ENCODE measurements at regions not wholly inside any gene's neighbourhood (a gene's known extent, or its start where the extent isn't known, plus 50 kb on each side); places are given as distances from the start of the nearest gene placed in this dataset.

GRCh38 chr7:94244760-94245159, 149.9 kb upstream of the COL1A2 start:
- Histone ChIP-seq H3K4me2 (no peak overlapping the region), H3F3A (ENCODE audit: insufficient read depth, low read depth) (0 out of 2 replicates have a peak, but pooled peaks cover 5% of the 10 kb centered on the region), H4K20me1 (ENCODE audit: insufficient read depth) (no peaks in the 10 kb centered on the region), H3K4me3 (no peak overlapping the region), H3K79me2 (ENCODE audit: low read depth) (no peaks in the 10 kb centered on the region), H3K9me2 (ENCODE audit: insufficient read depth) (no peaks in the 10 kb centered on the region), H3K9me3 (ENCODE audit: insufficient read depth, low read depth) (no peaks in the 10 kb centered on the region; the same call in 1 of the 2 replicates), H3K27me3 (ENCODE audit: insufficient read depth, low read depth) (no peaks in the 10 kb centered on the region), H2AFZ (no peak overlapping the region), H3K36me3 (ENCODE audit: low read depth) (no peaks in the 10 kb centered on the region), H3K4me1 (replicated peaks; ENCODE audit: insufficient read depth) (0 out of 2 replicates have a peak, but pooled peaks cover 13% of the 10 kb centered on the region), H3K27ac (no peak overlapping the region)
- intact Hi-C loops (cut with micrococcal nuclease; ENCODE audit: unreplicated experiment) = no loop called here
- ChIA-PET CTCF (no interaction called here), POLR2A (ENCODE audit: unreplicated experiment) (interaction anchor here (0.5 kb wide), 1 partner anchor 25 kb away, joined by 4 read pairs; no protein-coding TSS in a partner anchor)
- TF ChIP-seq CTCF (conservative IDR thresholded peaks at IDR 0.05) (no peak), EZH2 (IDR thresholded peaks at IDR 0.05; ENCODE audit: low read depth) (no peak)
- no TSS peak for BruUV-seq (replicated peaks)
- DNase-seq = peak in 1 of 2 experiments; percentile 56

GRCh38 chr7:94245500-94245899, 149.2 kb upstream of the COL1A2 start:
- H3K27ac ChIP-seq = no peak overlapping the region
- H3F3A ChIP-seq (ENCODE audit: insufficient read depth, low read depth) = 0 out of 2 replicates have a peak, but pooled peaks cover 5% of the 10 kb centered on the region
- CTCF ChIA-PET = no interaction called here
- TF ChIP-seq EZH2 (IDR thresholded peaks at IDR 0.05; ENCODE audit: low read depth) (no peak), CTCF (conservative IDR thresholded peaks at IDR 0.05) (no peak)
- no peak for DNase-seq
- POLR2A ChIA-PET (ENCODE audit: unreplicated experiment) = no interaction called here
- H2AFZ ChIP-seq = no peak overlapping the region
- no peaks in the 10 kb centered on the region for H3K36me3 ChIP-seq (ENCODE audit: low read depth)
- no peak overlapping the region for H3K4me2 ChIP-seq
- H3K27me3 ChIP-seq (ENCODE audit: insufficient read depth, low read depth) = no peaks in the 10 kb centered on the region
- H3K4me3 ChIP-seq = no peak overlapping the region
- no peaks in the 10 kb centered on the region for H3K79me2 ChIP-seq (ENCODE audit: low read depth)
- intact Hi-C loops (cut with micrococcal nuclease; ENCODE audit: unreplicated experiment) = no loop called here
- no peaks in the 10 kb centered on the region for H4K20me1 ChIP-seq (ENCODE audit: insufficient read depth)
- no peaks in the 10 kb centered on the region for H3K9me2 ChIP-seq (ENCODE audit: insufficient read depth)
- BruUV-seq (replicated peaks) = no TSS peak
- H3K9me3 ChIP-seq (ENCODE audit: insufficient read depth, low read depth) = no peaks in the 10 kb centered on the region; the same call in 1 of the 2 replicates
- 0 out of 2 replicates have a peak, but pooled peaks cover 13% of the 10 kb centered on the region for H3K4me1 ChIP-seq (replicated peaks; ENCODE audit: insufficient read depth)

DNA sequence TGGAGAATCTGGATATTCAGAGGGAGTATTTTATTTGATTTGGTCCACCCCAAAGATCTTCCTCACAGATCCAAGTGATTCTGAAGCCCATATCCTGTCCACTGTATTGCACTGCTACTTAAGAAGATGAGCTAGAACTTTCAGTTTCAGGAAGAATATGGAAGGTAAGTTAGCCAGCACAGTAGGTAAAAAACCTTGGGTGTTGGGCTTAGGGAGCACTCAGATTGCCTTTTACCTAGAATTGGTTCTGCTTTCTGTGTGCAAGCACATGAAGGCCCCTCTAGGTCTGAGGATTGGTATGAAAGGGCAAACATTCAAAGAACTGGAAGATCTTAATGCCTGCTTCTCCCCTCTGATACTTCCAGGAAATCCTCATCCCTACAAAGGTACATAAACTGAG, 146.7 kb upstream of the COL1A2 start:
- Histone ChIP-seq H3K9me3 (ENCODE audit: insufficient read depth, low read depth) (no peaks in the 10 kb centered on the region; the same call in 1 of the 2 replicates), H3K4me1 (replicated peaks; ENCODE audit: insufficient read depth) (0 out of 2 replicates have a peak, but pooled peaks cover 16% of the 10 kb centered on the region), H3K27ac (no peak overlapping the region), H3F3A (ENCODE audit: insufficient read depth, low read depth) (0 out of 2 replicates have a peak, but pooled peaks cover 5% of the 10 kb centered on the region), H4K20me1 (ENCODE audit: insufficient read depth) (no peaks in the 10 kb centered on the region), H3K9me2 (ENCODE audit: insufficient read depth) (no peaks in the 10 kb centered on the region), H3K27me3 (ENCODE audit: insufficient read depth, low read depth) (no peaks in the 10 kb centered on the region), H3K4me2 (no peak overlapping the region), H3K4me3 (no peak overlapping the region), H3K79me2 (ENCODE audit: low read depth) (no peaks in the 10 kb centered on the region), H2AFZ (no peak overlapping the region), H3K36me3 (ENCODE audit: low read depth) (no peaks in the 10 kb centered on the region)
- no peak for TF ChIP-seq EZH2 (IDR thresholded peaks at IDR 0.05; ENCODE audit: low read depth)
- TF ChIP-seq CTCF (conservative IDR thresholded peaks at IDR 0.05) = no peak
- BruUV-seq (replicated peaks) = no TSS peak
- intact Hi-C loops (cut with micrococcal nuclease; ENCODE audit: unreplicated experiment) = no loop called here
- POLR2A ChIA-PET (ENCODE audit: unreplicated experiment) = no interaction called here
- DNase-seq = no peak
- CTCF ChIA-PET = interaction anchor here (0.9 kb wide), 1 partner anchor 26 kb away, joined by 3 read pairs; no protein-coding TSS in a partner anchor
